Right lobe of liver (tissue), 6 donors: ENCODE measurements at regions not wholly inside any gene's neighbourhood (a gene's known extent, or its start where the extent isn't known, plus 50 kb on each side); places are given as distances from the start of the nearest gene placed in this dataset.

Experiments used
- ATAC-seq, 4 donors: fragments of 200-7000 bp; cut with Tn5 transposase; one replicate each; pipeline ENCODE4 v1.9.1; 2020; ENCODE audit warnings: mild to moderate bottlenecking in 4 of 4, moderate library complexity in 4 of 4
- DNase-seq, 3 donors: peaks; one replicate each; pipeline ENCODE4 v3.0.0-alpha.2; 2020
- H3K27ac ChIP-seq, 3 donors: fragments of 200-600 bp; one replicate each; pipeline ENCODE4 v1.8.0; 2022
- H3K27me3 ChIP-seq, 2 donors: fragments of 200-600 bp; one replicate each; pipeline ENCODE4 v1.8.0; 2022
- H3K36me3 ChIP-seq, 4 donors: fragments of 200-600 bp; sonication (generic) in 1 of 4; one replicate each; pipeline versions ENCODE4 v1.5.1 to v1.8.0; 2017 to 2022; ENCODE audit warnings: control low read depth in 1 of 4
- H3K4me1 ChIP-seq, 4 donors: fragments of 200-600 bp; sonication (generic) in 1 of 4; one replicate each; pipeline versions ENCODE4 v1.5.1 to v1.8.0; 2017 to 2022; ENCODE audit warnings: control low read depth in 1 of 4
- H3K4me3 ChIP-seq, 3 donors: fragments of 200-600 bp; one replicate each; pipeline ENCODE4 v1.8.0; 2022
- H3K9me3 ChIP-seq, 4 donors: fragments of 200-600 bp; sonication (generic) in 1 of 4; one replicate each; pipeline versions ENCODE4 v1.5.1 to v1.8.0; 2017 to 2022; ENCODE audit warnings: control low read depth in 1 of 4
- POLR2A ChIP-seq: fragments of 450-650 bp; IDR thresholded peaks from one replicate; pipeline ENCODE4 v1.6.1; 2017; ENCODE audit warnings: antibody characterized with exemption, mild to moderate bottlenecking
- WGBS: methylation state at CpG from one replicate; pipeline ENCODE4 v1.1.6; 2018; ENCODE audit warnings: low coverage, low lambda C conversion rate; ENCODE audit not compliant: insufficient coverage; ENCODE audit errors: missing lambda C conversion rate; 5-methylcytosine and 5-hydroxymethylcytosine counted together
- intact Hi-C, 2 donors: fragments of 100-400 bp; cut with DNase I; formaldehyde crosslinking; loops; one replicate each; pipeline versions ENCODE4 v1.11.2 to v1.14.1; 2022
- TF ChIP-seq, protein P1 (sequence below), 4 donors: fragments of 200-600 bp in 3 of 4; fragments of 450-650 bp in 1 of 4; IDR thresholded peaks; one replicate each; pipeline versions ENCODE4 v1.5.1 to v1.8.0; 2016 to 2022; ENCODE audit warnings: antibody characterized with exemption in 4 of 4, mild to moderate bottlenecking in 2 of 4
- donor health status: DM: no; HTN: yes; CAD: no.
- donor health status: DM: no; HTN: no; CAD: no.
- donor health status: DM: no; HTN: no; CAD: no.
- donor health status: DM: no; HTN: yes; CAD: no.
- donor health status: DM: no; HTN: yes; CAD: no.

DNA sequence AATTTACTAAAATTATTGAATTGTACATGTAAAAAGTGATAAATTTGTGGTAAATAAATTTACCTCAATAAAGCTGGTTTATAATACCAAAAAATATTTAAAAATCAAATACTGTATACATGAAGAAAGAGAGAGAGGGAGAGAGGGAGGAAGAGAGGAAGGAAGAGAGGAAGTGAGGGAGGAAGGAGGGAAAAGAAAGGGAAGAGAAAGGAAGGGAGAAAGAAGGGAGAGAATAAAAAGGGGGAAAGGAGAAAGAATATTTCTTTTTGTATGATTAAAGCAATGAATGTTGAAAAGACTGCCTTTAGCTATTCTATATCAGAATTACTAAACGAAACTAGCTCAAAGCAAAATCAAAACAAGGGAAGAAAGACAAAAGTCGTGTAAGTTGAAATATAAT, 150.0 kb downstream of the LRIG2 start:
- Histone ChIP-seq H3K9me3 (no peaks in the 10 kb centered on the region), H3K27me3 (no peaks in the 10 kb centered on the region), H3K36me3 (no peaks in the 10 kb centered on the region), H3K27ac (no peak overlapping the region), H3K4me3 (no peak overlapping the region), H3K4me1 (no peaks in the 10 kb centered on the region)
- WGBS, result 65% methylated on average over 2 of the region's 2 CpGs
- ATAC-seq (no peak), DNase-seq (no peak)
- TF ChIP-seq POLR2A, result no peak
- TF ChIP-seq, protein P1, sequence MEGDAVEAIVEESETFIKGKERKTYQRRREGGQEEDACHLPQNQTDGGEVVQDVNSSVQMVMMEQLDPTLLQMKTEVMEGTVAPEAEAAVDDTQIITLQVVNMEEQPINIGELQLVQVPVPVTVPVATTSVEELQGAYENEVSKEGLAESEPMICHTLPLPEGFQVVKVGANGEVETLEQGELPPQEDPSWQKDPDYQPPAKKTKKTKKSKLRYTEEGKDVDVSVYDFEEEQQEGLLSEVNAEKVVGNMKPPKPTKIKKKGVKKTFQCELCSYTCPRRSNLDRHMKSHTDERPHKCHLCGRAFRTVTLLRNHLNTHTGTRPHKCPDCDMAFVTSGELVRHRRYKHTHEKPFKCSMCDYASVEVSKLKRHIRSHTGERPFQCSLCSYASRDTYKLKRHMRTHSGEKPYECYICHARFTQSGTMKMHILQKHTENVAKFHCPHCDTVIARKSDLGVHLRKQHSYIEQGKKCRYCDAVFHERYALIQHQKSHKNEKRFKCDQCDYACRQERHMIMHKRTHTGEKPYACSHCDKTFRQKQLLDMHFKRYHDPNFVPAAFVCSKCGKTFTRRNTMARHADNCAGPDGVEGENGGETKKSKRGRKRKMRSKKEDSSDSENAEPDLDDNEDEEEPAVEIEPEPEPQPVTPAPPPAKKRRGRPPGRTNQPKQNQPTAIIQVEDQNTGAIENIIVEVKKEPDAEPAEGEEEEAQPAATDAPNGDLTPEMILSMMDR (IDR thresholded peaks at IDR 0.05), result no peak
- intact Hi-C loops, result no loop called here

DNA sequence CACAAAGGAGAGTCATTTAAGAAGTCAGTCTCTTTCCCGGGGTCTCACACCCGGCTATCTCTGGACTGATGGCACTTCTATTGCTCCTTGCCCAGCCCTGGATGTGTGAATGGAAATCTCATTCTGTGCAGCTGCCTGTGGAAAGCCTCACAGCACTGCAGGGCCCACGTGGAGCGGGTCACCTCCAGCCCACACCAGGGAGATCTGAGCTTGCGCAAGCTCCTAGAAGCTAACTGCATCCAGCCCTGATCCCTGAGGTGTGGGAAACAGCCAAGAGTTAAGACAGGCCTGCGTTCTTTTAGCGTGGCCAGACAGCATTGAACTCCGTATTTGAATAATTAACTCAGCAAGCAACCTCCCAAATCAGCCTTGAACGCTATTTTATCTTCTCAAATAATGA, 150.5 kb downstream of the LRIG2 start:
- Histone ChIP-seq H3K27ac (no peak overlapping the region), H3K4me3 (no peak overlapping the region), H3K27me3 (no peaks in the 10 kb centered on the region), H3K9me3 (no peaks in the 10 kb centered on the region), H3K36me3 (no peaks in the 10 kb centered on the region), H3K4me1 (no peaks in the 10 kb centered on the region)
- DNase-seq (no peak), ATAC-seq (no peak)
- TF ChIP-seq, protein P1 (IDR thresholded peaks at IDR 0.05), result no peak
- TF ChIP-seq POLR2A, result no peak
- WGBS, result 76% methylated on average over 6 of the region's 9 CpGs
- intact Hi-C loops, result no loop called here

DNA sequence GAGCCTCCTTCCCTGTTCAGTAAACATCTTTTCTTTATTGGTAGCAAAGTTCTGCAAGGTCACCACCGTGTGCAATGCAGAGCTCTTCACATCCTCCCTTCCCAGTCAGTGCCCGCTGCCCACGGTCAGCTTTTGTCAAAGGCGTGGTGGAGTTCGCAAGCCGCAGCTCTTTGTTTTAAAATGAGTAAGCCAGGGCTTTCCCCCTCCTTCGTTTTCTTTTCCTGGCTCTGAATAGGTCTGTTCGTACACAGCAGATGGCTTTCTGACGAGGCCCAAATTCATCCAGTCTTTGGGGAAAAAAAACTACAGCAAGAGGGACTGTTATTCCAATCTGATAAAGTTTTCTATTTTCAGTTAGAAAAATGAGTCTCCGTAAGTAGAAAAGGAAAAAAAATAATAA, 153.2 kb downstream of the LRIG2 start:
- H3K4me1 ChIP-seq, result no peaks in the 10 kb centered on the region
- 80% methylated on average over 10 of the region's 10 CpGs for WGBS
- intact Hi-C loops, result no loop called here
- TF ChIP-seq POLR2A, result no peak
- TF ChIP-seq, protein P1 (IDR thresholded peaks at IDR 0.05), result no peak
- no peaks in the 10 kb centered on the region for H3K9me3 ChIP-seq
- H3K27me3 ChIP-seq, result no peaks in the 10 kb centered on the region
- ATAC-seq (no peak), DNase-seq (no peak)
- no peak overlapping the region for H3K27ac ChIP-seq
- H3K36me3 ChIP-seq, result no peaks in the 10 kb centered on the region
- no peak overlapping the region for H3K4me3 ChIP-seq

DNA sequence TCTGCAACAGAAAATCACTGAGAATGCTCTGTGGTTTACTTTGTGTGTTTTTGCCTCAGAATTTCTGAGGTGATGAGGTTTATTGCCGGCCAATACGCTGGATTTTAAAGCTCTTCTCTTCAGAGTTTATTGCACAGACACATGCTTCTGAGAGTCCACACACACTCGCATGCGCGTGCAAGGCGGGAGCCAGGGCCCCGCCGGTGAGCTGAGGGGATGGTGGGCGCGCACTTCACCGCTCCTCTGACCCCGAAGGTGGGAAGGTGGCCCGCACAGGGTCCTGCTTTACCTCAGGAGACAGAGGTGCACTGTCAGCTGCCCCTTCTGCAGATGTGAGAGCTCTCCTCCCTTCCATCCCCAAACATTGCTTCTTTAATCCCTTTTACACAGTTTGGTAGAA, 158.4 kb upstream of the MAGI3 start:
- ATAC-seq (no peak), DNase-seq (no peak)
- H3K9me3 ChIP-seq, result no peaks in the 10 kb centered on the region
- H3K4me1 ChIP-seq, result no peaks in the 10 kb centered on the region
- H3K4me3 ChIP-seq, result no peak overlapping the region
- WGBS, result 84% methylated on average over 11 of the region's 13 CpGs
- H3K27ac ChIP-seq, result no peak overlapping the region
- no peaks in the 10 kb centered on the region for H3K36me3 ChIP-seq
- intact Hi-C loops, result no loop called here
- TF ChIP-seq POLR2A, result no peak
- TF ChIP-seq, protein P1 (IDR thresholded peaks at IDR 0.05), result no peak
- H3K27me3 ChIP-seq, result no peaks in the 10 kb centered on the region

DNA sequence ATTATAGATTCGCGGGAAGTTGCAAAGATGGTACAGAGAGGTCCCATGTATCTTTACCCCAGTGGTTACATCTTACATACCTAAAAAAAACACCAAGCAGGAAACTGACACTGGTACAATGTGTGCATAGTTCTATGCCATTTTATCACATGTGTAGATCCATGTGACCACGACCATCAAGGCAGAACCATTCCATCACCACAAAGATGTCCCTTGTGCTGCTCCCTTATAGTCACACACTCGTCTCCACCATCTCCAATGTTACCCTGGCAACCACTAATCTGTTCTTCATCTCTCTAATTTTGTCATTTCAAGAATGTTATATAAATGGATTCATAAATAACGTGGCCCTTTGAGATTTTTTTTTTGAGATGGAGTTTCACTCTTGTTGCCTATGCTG, 156.9 kb upstream of the MAGI3 start:
- H3K4me3 ChIP-seq, result no peak overlapping the region
- H3K4me1 ChIP-seq, result no peaks in the 10 kb centered on the region
- no peak overlapping the region for H3K27ac ChIP-seq
- H3K9me3 ChIP-seq, result no peaks in the 10 kb centered on the region
- no peaks in the 10 kb centered on the region for H3K27me3 ChIP-seq
- no peak for TF ChIP-seq POLR2A
- TF ChIP-seq, protein P1 (IDR thresholded peaks at IDR 0.05), result no peak
- DNase-seq (no peak), ATAC-seq (no peak)
- WGBS, result 70% methylated on average over 5 of the region's 5 CpGs
- H3K36me3 ChIP-seq, result no peaks in the 10 kb centered on the region
- intact Hi-C loops, result no loop called here
